NCI-H748 treated with DMSO at 0.1 percent for 48 hours (cell line): ENCODE measurements at regions not wholly inside any gene's neighbourhood (a gene's known extent, or its start where the extent isn't known, plus 50 kb on each side); places are given as distances from the start of the nearest gene placed in this dataset.

Experiments
- DNase-seq: peaks from one replicate; lab custom pipeline; 2025; lab: John Stamatoyannopoulos, UW

DNA sequence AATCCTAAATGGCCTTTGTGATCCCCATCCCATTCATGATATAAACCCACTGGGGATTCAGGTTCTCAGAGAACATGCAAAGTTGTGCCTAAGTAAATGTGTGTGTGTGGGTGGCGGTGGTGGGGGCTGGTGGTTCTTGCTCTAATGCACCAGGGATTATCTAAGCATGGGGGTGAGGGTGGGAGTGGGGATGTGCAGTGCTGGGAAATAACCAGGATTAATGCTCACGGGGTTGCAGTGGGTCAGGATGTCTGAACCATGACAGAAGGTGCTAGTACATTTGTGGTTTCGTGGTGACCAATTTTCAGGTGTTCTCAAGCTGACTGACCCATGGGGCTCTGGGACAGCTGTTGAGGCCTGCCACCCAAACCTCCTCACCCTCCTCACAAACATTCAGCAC is 101.0 kb downstream of the ZNF608 start:
- DNase-seq = no peak

DNA sequence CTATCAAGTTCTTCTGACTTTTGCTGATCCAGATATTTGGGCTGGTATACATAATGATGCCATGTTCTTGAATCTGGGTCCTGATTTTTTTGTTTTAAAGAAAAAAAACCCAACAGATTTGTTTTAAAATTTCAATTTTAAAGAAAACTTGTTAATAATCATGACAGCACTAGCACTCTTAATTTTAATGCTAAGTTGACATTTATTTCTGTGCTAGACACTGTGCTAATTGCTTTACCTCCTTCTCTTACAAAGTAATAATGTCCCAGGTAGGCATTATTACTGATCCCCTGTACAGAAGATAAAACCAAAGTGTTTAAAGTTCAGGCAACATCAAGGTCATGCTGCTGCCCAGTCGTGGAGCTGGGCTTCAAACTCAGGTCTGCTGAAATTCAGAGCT is 101.9 kb downstream of the ZNF608 start:
- DNase-seq = no peak

DNA sequence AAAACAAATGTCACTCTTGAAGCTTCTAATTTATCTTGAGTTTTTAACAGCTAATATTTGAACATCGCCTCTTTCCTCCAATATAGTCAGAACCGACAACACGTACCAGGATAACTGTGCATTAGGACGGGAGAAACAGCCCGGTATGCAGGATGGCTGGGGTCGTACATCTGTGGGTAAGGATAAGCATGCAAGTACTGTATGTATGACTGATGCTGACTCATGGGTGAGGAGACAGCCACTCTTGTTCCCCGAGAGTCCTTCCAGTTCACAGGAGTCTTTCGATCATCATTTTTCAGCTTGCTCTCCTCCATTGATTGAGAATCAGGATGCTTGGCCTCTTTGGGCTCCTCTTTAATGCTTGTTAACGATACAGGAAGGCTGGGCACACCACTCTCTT is 102.3 kb downstream of the ZNF608 start:
- DNase-seq = no peak

DNA sequence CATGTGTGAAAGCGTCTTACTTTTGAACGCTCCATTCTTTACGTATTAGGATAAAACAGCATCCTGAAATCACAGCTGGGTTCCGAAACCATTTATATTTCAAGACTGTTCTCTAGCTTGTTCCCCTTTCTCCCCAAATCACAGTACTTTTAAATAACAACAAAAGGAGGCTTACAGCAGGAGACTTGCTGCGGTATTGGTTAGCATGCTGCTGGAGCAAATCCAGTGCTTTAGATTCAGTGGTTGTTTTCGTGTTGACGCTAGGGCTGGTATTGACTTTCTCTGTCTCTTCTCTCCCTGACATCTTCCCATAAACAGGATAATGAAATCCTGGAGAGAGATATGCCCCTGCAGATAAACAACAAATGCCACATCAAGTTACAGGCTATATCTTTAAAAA is 103.1 kb downstream of the ZNF608 start:
- DNase-seq = no peak

DNA sequence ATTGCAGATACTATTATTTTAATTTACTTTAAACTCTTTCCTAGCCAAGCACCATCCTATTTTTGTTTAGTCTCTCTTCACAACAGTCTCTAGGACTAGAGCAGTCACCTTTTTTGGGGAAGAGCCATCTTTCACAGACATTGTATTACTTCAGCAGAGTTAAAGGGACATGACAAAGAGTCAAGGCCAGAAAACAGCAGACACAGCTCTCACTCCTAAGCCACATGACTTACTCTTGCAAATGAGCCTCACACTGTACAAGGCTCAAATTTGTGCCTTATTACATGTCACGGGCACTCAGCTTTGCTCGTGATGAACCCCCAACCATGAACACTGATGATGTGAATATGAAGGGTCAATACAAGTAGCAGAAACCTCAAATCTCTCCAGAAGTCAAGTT is 104.3 kb downstream of the ZNF608 start:
- no peak for DNase-seq

DNA sequence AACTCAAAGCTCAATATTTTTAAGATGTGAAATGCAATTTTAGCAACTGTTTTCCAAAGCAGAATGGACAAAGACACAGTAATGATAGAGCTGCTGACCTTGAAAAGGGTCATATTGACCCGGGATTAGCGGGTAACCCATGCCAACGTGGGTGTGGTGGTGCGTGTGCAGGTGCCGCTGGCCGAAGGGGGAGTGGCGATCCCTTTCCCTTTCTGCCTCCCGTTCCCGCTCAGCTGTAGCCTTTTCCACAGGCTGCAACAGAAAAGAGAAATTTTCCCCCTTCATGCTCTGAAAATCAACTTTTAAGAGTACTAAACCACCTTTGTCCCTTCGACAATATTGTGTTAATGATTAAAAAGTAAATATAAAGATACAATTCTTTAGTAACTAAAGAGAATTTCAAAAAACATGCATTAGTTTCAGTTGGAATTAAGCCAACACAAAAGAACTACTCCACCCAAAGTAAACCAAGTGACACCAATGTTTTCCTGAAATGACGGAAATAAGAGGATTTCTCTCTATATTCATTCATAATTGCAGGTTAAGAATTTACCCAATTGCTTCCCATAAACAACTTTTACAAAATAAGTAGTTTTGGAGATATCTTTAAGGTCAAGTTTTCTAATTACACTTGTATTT is 105.2 kb downstream of the ZNF608 start:
- peak; percentile 92 for DNase-seq

DNA sequence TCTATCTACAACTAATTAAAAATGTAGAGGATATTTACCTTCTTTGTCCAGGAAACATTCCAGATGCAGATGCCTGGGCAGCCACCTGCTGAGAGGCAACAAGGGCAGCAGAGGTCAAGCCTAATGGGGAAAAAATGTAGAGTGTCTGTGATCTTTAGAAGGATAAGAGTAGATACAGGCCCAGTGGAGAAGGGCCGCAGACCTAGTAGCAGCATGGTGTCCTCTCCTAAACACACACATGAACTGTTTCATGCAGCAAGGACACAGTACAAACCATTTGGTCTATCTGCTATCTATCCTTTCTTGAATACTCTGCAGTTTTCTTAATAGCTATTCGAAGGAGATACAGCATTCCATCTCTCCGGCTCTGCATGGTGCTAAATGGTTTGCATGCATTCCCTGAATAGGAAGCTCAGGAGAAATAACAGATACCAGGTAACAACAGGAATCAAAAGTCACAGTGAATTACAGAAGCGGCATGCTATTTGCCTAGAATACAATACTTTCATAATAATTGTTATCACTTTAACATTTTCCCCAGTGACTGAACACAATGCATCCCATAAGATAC is 107.3 kb downstream of the ZNF608 start:
- DNase-seq = no peak

DNA sequence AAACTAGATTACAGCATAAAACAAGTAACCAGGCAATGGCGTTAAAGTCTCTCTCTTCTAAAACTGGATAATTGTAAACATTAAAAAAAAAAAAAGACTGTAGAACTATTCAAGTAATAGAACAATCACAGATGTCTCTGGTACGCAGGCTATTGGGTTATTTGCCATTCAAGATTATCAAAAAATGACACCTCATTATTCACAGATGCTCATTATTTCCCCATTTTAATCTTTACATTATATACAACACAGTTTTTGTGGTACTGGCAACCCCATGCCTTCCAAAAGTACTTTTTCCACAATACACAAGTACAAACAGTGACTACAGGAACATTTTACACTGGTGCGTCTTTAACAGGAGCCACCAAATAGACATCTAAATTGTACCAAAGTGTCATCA is 109.4 kb downstream of the ZNF608 start:
- DNase-seq = no peak

DNA sequence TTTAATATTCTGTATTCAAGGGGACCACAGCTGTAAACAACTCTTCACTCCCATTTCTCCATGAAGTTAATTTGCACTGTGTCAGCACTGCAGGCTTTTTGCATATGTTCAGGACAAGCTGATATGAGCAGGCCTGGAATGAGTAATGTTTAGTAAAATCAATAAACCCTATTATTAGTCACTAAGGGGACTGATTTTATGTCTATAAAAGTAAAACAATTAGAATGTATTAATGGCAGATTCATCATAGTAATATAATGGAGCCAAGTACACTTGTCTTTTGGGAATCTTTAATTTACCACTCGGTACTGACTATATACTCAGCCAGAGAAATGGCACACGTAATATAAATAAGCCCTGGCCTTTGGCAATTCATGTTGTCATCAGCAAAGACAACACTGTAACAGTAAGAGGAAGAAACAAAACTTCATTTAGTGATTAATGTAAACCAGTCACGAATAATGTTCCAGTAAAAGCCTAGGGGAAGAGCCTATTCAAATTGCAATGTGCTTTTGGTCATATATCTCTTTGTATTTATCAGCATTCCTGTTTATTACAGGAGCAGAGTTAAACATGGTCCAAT is 111.6 kb downstream of the ZNF608 start:
- peak; percentile 42 for DNase-seq

DNA sequence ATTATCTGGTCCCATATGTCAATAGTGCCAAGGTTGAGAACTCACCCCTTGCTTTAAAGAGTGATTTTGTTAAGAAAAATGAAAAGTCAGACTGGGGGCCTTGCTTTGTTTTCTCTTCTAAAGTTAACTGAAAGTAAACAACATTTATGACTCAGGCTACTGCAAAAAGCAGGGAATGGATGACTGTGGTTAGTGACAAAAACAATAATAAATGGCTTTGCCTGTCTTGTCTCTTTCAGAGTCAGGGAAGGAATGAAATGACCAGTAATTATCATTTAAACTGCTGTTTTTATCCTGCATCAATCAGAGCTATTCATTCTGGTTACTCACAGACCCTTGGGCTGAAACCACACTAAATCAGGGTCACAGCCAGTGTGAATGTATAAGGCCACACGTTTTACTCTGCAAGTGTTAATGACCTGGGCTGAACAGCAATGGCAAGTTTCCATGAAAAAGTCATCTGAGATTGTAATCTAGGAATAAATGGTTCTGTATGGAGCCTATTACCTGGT is 112.2 kb downstream of the ZNF608 start:
- peak; percentile 31 for DNase-seq

DNA sequence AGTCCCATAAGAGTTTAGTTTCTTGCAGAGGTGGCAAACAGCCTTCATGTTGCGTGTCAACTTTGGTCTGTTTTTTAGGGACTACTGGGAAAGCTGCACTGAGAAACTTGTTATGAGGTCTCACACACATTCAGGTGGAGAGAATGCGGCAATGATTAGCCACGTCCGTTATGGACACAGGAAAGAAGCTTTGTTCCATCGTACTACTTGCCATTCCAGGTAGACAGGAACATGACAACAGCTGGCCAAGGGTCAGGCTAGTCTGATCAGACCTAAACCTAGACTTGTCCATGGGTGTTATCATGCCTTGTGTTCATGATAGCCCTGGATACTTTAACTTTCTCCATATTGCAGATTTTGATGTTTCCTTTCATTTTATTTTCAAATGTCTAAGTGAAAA is 113.2 kb downstream of the ZNF608 start:
- DNase-seq = no peak

DNA sequence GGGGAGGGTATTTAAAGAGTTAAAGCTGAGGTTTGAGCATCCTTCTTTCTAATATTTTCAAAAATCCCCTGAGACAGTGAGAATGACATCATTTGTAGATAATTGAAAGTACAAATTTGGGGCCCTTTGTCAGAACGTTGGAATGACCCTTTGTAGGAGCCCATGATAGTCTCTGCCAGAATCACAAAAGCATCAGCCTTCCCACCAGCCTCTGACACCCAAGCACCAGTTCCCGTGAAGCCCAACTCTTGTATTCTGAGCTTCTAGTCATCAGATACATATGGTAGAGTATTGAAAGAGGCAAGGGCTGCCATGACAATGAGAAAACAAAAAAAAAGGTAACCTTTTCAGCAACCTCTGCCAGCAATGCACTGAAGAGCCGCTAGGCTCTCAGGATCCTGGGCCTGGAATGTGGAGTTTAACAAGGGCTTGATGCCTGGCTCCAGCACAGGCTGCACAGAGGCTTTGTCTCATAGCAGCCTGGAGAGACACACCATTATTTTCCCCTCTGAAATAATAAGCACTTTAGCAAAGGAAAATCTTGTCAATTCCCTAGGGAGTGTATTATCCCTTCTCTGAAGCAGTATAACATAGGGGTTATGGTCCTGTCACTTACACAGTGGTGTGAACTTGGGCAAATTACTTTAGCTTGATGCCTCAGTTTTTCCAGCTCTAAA is 114.4 kb downstream of the ZNF608 start:
- no peak for DNase-seq

DNA sequence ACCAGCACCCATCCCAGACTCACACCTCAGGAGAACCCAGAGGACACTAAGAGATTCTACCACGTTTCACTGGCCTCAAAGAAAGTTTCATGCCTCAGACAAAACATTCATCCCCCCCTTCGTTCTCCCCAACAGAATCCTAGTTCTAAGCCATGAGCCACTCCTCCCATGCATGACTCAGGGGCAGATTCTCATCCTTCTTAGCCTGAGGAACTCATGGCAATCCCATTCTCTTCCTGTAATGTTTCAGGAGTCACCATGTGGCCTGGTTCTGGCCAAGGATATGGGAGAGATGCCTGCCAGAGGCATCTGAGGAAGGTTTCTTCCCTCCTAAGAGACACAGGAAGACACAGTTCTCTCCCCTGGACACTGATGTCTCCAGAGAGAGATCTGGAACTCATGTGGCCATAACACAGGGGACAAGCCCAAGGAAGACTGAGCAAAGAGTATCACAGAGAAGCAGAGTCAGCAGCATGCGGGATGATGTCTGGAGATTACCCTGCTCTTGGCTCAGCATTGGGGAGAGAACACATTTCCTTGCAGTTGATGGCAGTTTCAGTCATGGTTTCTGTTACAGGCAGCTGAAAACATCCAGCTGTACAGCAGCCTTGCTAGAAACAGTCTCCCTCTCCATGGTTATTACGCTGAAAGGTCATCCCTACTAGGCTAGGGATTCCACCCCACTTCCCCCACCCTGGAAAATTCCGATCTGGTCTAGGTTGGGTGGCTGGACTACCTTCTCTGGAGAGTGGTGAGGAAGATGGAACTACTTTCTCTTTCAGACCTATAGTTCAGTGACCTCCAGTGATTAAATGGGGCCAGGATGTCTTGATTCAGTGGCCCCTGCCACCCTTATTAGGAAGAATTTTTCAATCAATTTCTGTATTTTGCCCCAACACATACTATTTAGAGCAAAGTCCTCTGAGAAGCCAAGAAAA is 115.4 kb downstream of the ZNF608 start:
- DNase-seq = no peak

DNA sequence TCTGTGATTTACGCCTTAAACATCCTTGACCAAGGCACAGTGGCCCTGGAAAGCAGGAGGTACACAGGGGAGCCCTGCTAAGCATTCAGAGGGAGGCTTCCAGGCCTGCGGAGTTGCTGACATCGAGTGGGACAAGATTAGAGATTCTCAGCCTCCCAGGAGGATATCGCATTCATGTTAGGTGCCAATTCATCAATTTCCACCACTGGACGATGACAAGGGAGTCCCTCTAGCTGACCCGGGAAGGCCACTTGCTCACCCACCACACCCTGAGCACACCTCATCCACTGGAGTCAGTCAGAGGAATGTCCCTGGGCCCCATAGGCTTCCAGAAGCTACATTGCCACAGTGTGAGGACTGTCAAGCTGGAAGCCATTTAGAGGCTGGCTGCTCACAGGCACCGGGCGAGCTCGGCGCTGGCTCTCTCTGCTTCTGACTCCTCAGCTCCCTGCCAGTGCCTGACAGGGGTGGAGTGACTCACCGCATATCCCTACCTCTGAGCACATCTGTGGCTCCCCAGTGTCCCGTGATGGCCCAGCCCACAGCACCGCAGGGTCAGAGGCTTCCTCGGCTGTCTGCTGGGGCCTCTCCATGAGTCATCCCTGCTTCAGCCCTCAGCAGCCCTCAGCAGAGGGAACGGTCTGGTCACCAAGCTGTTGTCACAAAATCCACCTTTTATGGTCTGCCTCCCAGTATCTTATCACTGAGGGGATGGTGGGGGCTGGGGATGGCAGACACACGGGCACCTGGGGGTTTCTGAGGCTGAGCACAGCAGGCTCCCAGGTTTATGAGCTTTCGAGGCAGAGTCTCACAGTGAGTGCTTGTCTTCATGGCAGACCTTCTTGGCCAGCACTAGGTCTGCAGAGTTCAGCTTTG is 117.5 kb downstream of the ZNF608 start:
- DNase-seq = no peak

DNA sequence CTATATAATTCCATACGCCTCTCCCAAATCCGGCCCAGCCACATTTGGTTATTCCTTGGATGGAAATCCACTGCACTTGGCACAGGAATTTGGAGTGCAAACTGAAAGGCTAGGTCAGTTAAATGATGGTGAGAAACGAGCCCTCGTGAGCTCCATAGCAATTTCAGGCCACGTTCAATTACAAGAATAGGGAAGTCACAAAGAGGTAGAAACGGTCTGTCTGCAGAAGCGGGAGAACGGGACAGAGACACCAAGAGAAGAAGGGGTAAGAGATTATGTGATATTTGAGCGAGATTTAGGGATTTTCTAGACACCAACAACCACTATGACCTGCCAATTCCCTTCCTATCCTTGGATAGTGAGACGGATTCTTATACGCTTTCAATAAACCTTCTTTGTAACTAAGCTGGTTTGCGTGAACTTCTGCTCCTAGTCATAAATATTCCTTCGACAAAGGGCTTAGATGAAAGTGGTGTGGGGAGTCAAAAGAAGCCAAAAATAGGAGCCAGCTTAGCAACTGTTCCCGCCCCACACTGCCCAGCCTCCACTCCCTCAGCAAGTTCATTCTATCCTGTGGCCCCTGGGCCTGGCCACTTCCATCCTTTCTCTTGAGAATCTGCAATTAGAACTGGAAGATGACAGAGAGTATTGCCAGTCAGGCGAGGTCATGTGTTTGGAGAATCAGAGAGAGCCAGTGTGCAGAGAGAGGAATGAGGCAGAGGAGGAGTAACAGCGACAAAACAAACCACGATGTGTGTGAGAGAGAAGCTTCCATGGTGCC is 118.4 kb downstream of the ZNF608 start:
- no peak for DNase-seq

DNA sequence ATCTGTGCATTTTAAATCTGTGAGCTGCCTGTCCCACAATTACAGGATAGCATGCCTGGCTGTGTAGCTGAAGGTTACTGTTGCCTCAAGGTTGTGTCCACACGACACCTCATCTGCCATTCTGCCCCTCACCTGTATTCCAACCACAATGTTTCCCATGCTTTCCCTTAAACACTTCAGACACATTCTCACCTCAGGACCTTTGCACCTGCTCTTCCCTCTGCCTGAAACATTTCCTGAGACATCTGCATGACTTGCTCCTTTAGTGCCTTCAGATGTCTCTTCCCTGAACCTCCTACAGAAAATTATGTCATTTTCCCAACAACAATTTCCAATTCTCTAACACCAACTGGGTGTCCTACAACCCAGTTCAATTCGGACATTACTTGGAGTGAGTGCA is 120.4 kb downstream of the ZNF608 start:
- DNase-seq = no peak

DNA sequence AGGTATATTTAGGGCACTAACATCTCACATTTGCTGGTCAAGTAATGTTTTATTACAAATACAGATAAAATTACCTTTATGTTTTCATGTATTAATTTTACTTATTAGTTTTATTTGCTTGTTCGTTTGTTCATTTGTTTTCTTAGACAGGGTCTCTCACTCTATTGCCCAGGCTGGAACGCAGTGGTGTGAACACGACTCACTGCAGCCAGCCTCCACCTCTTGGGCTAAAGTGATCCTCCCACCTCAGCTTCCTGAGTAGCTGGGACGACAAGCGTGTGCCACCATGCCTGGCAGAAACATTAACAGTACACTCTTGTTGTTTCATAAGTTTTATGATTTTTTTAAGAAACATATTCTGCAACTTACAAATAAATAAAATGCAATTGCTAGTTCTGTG is 123.2 kb downstream of the ZNF608 start:
- no peak for DNase-seq

DNA sequence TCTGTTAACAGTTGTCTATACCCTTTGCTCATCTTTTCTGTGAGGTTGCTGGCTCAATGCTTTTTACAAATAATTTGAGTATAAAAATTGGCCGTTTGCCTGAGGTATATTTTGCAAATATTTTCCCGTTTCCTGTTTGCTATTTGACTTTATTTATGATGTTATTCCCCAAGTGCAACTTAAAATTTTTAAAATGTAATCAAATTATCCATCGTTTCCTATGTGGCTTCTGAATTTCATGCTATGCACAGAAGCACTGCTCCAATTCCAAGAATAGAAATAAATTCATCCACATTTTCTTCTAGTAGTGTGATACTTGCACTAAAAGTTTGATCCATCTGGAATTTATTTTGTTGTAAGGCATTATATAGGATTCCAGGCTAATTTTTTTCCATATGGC is 123.6 kb downstream of the ZNF608 start:
- no peak for DNase-seq

DNA sequence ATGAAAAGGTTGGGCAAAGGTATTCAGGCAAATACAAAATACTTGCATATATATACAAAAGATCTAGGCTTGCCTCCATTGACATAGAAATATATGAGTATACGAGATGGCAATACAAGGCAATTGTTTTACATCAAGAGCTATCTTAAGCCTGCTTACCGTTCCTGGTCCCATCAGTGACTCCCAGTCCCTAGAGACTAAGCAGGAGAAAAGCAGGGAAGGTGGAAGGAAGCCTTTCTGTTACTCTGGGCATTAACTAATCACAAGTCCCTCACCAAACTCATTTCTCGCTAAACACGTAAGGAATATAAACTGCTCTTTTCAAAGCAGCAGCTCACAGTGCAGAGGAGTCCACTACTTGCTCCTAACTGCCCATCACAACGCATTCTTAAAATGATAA is 125.2 kb downstream of the ZNF608 start:
- DNase-seq = no peak

DNA sequence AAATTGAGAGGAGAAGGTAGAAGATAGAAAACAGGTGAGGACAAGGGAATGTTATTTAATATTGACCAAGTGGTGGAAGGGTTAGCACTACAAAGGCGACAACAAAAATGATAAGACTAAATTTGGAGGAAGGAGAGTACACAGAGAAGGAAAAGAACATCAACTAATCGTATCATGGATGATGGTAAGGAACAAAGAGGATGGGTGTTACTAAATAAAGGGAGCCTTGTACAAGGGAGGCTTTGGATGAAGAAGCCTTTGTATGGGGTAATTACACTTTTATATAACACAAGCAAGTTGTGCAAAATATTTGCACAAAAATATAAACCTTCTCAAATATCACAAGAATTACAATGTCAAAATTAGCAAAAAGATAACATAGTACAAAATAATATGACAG is 125.7 kb downstream of the ZNF608 start:
- DNase-seq = no peak
